ENCODE measurements at regions not wholly inside any gene's neighbourhood (a gene's known extent, or its start where the extent isn't known, plus 50 kb on each side); places are given as distances from the start of the nearest gene placed in this dataset.

DNA sequence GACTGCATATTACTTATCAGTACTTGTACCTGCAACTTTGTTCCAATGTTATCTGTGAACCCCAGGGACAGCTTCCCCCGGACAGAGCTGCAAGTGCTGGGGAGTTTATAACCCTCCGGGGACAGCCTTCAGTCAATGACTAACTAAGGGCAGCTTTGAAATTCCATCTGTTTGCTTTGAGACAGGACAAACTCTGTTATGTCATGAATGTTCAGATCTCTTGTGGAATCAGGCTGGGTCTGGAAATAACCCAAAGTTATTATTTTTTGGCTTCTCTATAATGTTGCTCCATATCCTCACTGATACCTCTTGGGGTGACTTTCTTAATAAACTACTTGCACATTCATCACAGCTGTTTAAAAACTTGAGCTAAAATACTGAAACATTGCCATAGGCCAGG, 617.5 kb upstream of the TLE4 start:
- no peak overlapping the region for H3K9ac ChIP-seq
- no peak overlapping the region for H3K4me2 ChIP-seq (ENCODE audit: unreplicated experiment)
- WGBS, 2 experiments (ENCODE audit: low coverage in 1 of 2, low lambda C conversion rate in 2 of 2, missing lambda C conversion rate in 2 of 2), result 33 to 43% methylated on average over 2 of the region's 2 CpGs
- no peaks in the 10 kb centered on the region for H3K4me1 ChIP-seq (ENCODE audit: insufficient read depth)
- no peak for TF ChIP-seq EZH2phosphoT487 (IDR thresholded peaks at IDR 0.05; ENCODE audit: insufficient read depth, low read depth)
- TF ChIP-seq EZH2 (IDR thresholded peaks at IDR 0.05; ENCODE audit: insufficient read depth, poor library complexity, severe bottlenecking), result no peak
- no peaks in the 10 kb centered on the region for H4K20me1 ChIP-seq (ENCODE audit: insufficient read depth)
- no peak overlapping the region for H2AFZ ChIP-seq
- H3K79me2 ChIP-seq (ENCODE audit: insufficient read depth), result no peaks in the 10 kb centered on the region
- no peak for DNase-seq
- H3K36me3 ChIP-seq (ENCODE audit: low read depth), result no peaks in the 10 kb centered on the region
- no peaks in the 10 kb centered on the region for H3K27me3 ChIP-seq (replicated peaks; ENCODE audit: insufficient read depth)
- H3K9me3 ChIP-seq (ENCODE audit: low read depth), result no peaks in the 10 kb centered on the region
- no peak overlapping the region for H3K27ac ChIP-seq
- no peak overlapping the region for H3K4me3 ChIP-seq
- in situ Hi-C loops (cut with MboI), result no loop called here
- H3F3A ChIP-seq (ENCODE audit: insufficient read depth), result no peaks in the 10 kb centered on the region
- H3K9me2 ChIP-seq (ENCODE audit: insufficient read depth), result no peaks in the 10 kb centered on the region

DNA sequence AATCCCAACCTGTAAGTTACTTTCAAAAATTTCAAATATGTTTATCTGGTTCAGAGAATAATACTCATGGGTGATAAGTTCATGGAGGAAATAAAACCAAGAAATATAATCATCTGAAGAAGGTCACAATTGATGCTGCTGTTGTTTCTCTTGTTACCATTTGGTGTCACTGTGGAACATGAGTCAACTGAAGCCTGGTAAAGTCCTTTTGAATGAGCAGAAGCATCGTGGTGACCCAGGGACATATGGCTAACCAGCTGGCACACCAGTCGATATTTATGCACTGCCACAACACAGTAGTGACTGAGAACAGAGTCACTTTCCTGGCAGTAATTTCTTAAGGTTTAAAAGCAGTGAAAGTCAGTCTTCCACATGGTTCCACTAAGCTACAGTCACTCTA, 612.9 kb upstream of the TLE4 start:
- DNase-seq, result no peak
- H3K79me2 ChIP-seq (ENCODE audit: insufficient read depth), result no peaks in the 10 kb centered on the region
- no peak overlapping the region for H3K4me3 ChIP-seq
- H3K27ac ChIP-seq, result no peak overlapping the region
- H3K9me2 ChIP-seq (ENCODE audit: insufficient read depth), result no peaks in the 10 kb centered on the region
- no peaks in the 10 kb centered on the region for H3K36me3 ChIP-seq (ENCODE audit: low read depth)
- H3K27me3 ChIP-seq (replicated peaks; ENCODE audit: insufficient read depth), result no peaks in the 10 kb centered on the region
- no peaks in the 10 kb centered on the region for H3K9me3 ChIP-seq (ENCODE audit: low read depth)
- in situ Hi-C loops (cut with MboI), result no loop called here
- H3K4me1 ChIP-seq (ENCODE audit: insufficient read depth), result no peaks in the 10 kb centered on the region
- no peak for TF ChIP-seq EZH2phosphoT487 (IDR thresholded peaks at IDR 0.05; ENCODE audit: insufficient read depth, low read depth)
- no peak for TF ChIP-seq EZH2 (IDR thresholded peaks at IDR 0.05; ENCODE audit: insufficient read depth, poor library complexity, severe bottlenecking)
- no peak overlapping the region for H3K9ac ChIP-seq
- H4K20me1 ChIP-seq (ENCODE audit: insufficient read depth), result no peaks in the 10 kb centered on the region
- H3K4me2 ChIP-seq (ENCODE audit: unreplicated experiment), result no peak overlapping the region
- H3F3A ChIP-seq (ENCODE audit: insufficient read depth), result no peaks in the 10 kb centered on the region
- H2AFZ ChIP-seq, result no peak overlapping the region
- WGBS, 2 experiments (ENCODE audit: low coverage in 1 of 2, low lambda C conversion rate in 2 of 2, missing lambda C conversion rate in 2 of 2), result 41 to 50% methylated on average over 2 of the region's 2 CpGs

DNA sequence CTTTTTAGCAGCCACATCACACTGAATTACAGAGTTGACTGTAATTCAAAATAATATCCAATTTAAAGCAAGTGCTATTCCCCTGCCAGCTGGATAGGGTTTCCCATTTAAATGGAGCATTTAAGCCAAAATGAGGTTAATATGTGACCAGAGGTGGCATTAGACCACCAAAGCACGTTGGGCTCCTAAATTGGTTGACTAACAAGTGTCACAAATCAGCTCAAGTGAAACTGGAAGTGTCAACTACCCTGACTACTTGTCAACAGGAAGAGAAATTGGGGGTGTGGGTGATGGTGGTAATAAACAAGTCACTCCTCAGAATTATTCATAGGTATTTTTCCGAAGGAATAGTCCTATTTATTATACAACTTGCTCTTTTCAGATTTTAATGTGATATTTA, 609.6 kb upstream of the TLE4 start:
- Histone ChIP-seq H2AFZ (no peak overlapping the region), H3K27ac (no peak overlapping the region), H3K9me2 (ENCODE audit: insufficient read depth) (no peaks in the 10 kb centered on the region), H3K27me3 (replicated peaks; ENCODE audit: insufficient read depth) (no peaks in the 10 kb centered on the region), H3F3A (ENCODE audit: insufficient read depth) (no peaks in the 10 kb centered on the region), H3K4me1 (ENCODE audit: insufficient read depth) (no peaks in the 10 kb centered on the region), H4K20me1 (ENCODE audit: insufficient read depth) (no peaks in the 10 kb centered on the region), H3K36me3 (ENCODE audit: low read depth) (no peaks in the 10 kb centered on the region), H3K4me2 (ENCODE audit: unreplicated experiment) (no peak overlapping the region), H3K9ac (no peak overlapping the region), H3K9me3 (ENCODE audit: low read depth) (no peaks in the 10 kb centered on the region), H3K4me3 (no peak overlapping the region), H3K79me2 (ENCODE audit: insufficient read depth) (no peaks in the 10 kb centered on the region)
- WGBS, 2 experiments (ENCODE audit: low coverage in 1 of 2, low lambda C conversion rate in 2 of 2, missing lambda C conversion rate in 2 of 2), result 53% methylated on average over 2 of the region's 2 CpGs
- in situ Hi-C loops (cut with MboI), result no loop called here
- no peak for DNase-seq
- TF ChIP-seq EZH2phosphoT487 (IDR thresholded peaks at IDR 0.05; ENCODE audit: insufficient read depth, low read depth), result no peak
- no peak for TF ChIP-seq EZH2 (IDR thresholded peaks at IDR 0.05; ENCODE audit: insufficient read depth, poor library complexity, severe bottlenecking)

DNA sequence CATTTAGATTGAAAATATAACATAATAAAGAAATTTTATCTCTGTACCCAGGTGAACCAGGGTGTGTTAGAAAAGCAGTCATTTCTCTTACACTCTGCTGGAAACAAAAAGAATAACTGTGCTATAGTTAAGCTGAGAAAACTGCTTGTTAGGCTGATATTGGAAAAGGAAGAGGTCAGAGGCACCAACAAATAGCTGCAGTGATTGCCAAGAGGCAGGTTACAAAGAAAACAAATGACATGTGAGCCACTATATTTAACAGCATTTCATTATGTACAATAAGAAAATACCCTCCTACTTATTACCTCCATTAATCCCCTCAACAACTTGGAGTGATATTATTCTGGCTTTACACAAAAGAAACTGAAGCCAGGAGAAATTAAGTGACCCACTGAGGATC, 607.9 kb upstream of the TLE4 start:
- Histone ChIP-seq H3K4me2 (ENCODE audit: unreplicated experiment) (no peak overlapping the region), H3K79me2 (ENCODE audit: insufficient read depth) (no peaks in the 10 kb centered on the region), H3K27me3 (replicated peaks; ENCODE audit: insufficient read depth) (no peaks in the 10 kb centered on the region), H4K20me1 (ENCODE audit: insufficient read depth) (no peaks in the 10 kb centered on the region), H3K36me3 (ENCODE audit: low read depth) (no peaks in the 10 kb centered on the region), H3K27ac (no peak overlapping the region), H3K4me3 (no peak overlapping the region), H3K9me2 (ENCODE audit: insufficient read depth) (no peaks in the 10 kb centered on the region), H3K9ac (no peak overlapping the region), H3K9me3 (ENCODE audit: low read depth) (no peaks in the 10 kb centered on the region), H2AFZ (no peak overlapping the region; the same call in 1 of the 2 replicates), H3K4me1 (ENCODE audit: insufficient read depth) (no peaks in the 10 kb centered on the region), H3F3A (ENCODE audit: insufficient read depth) (no peaks in the 10 kb centered on the region)
- no peak for DNase-seq
- TF ChIP-seq EZH2phosphoT487 (IDR thresholded peaks at IDR 0.05; ENCODE audit: insufficient read depth, low read depth) (no peak), EZH2 (IDR thresholded peaks at IDR 0.05; ENCODE audit: insufficient read depth, poor library complexity, severe bottlenecking) (no peak)
- in situ Hi-C loops (cut with MboI), result no loop called here

DNA sequence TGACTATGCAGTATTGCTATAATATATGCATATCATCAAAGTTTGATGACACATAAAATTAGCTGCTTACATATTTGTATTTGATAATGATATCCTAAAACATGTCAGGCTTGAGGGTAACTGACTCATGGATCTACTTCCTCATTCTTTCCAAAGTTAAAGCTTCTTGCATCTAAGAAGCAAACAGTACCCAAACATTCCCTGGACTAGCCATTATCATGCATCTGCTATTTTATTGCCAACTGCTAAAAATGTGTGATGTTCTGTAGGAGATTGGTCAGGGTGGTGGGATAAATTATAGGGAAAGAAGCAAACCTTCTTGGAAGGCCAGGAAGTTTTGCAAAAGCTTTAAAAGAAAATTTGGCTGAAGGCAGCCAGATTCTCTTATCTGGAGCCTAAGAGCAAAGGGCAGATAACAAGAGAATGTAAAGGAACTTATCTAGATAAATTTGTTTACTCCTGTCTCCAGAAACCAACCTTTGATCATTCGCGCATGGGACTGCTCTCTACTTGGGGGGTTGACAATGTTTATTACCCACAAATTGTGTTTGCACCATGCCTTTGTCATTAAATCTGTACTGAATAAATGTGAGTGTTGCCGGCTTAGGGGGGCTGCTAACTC, 604.1 kb upstream of the TLE4 start:
- Histone ChIP-seq H3K4me1 (ENCODE audit: insufficient read depth) (no peaks in the 10 kb centered on the region), H2AFZ (no peak overlapping the region), H3K4me2 (ENCODE audit: unreplicated experiment) (no peak overlapping the region), H3K36me3 (ENCODE audit: low read depth) (no peaks in the 10 kb centered on the region), H3K9me3 (ENCODE audit: low read depth) (no peaks in the 10 kb centered on the region), H3K27ac (no peak overlapping the region), H3F3A (ENCODE audit: insufficient read depth) (no peaks in the 10 kb centered on the region), H3K27me3 (replicated peaks; ENCODE audit: insufficient read depth) (no peaks in the 10 kb centered on the region), H3K9me2 (ENCODE audit: insufficient read depth) (no peaks in the 10 kb centered on the region), H3K79me2 (ENCODE audit: insufficient read depth) (no peaks in the 10 kb centered on the region), H3K9ac (no peak overlapping the region), H4K20me1 (ENCODE audit: insufficient read depth) (no peaks in the 10 kb centered on the region), H3K4me3 (no peak overlapping the region)
- 85 to 98% methylated on average over 3 of the region's 3 CpGs for WGBS, 2 experiments (ENCODE audit: low coverage in 1 of 2, low lambda C conversion rate in 2 of 2, missing lambda C conversion rate in 2 of 2)
- in situ Hi-C loops (cut with MboI), result no loop called here
- no peak for DNase-seq
- TF ChIP-seq EZH2 (IDR thresholded peaks at IDR 0.05; ENCODE audit: insufficient read depth, poor library complexity, severe bottlenecking) (no peak), EZH2phosphoT487 (IDR thresholded peaks at IDR 0.05; ENCODE audit: insufficient read depth, low read depth) (no peak)

All from GM23248 (cell line).